22Rv1 (cell line): ENCODE measurements at regions not wholly inside any gene's neighbourhood (a gene's known extent, or its start where the extent isn't known, plus 50 kb on each side); places are given as distances from the start of the nearest gene placed in this dataset.

Experiments
- CTCF ChIP-seq: fragments of 450-650 bp; IDR thresholded peaks from 2 replicates; pipeline ENCODE4 v1.5.1; 2017; ENCODE audit warnings: mild to moderate bottlenecking
- ZFX ChIP-seq: fragments of 450-650 bp; IDR thresholded peaks from 2 replicates; pipeline ENCODE4 v1.6.1; 2017; ENCODE audit warnings: antibody characterized with exemption, borderline replicate concordance

- no peak for TF ChIP-seq CTCF
- no peak for TF ChIP-seq ZFX
Observed at GRCh38 chr7:47100148-47100816, 481.6 kb downstream of the TNS3 start.
